ENCODE measurements at regions not wholly inside any gene's neighbourhood (a gene's known extent, or its start where the extent isn't known, plus 50 kb on each side); places are given as distances from the start of the nearest gene placed in this dataset.

GRCh38 chr9:18067548-18068120 lies 406.3 kb upstream of the ADAMTSL1 start:
- Histone ChIP-seq H3K36me3 (ENCODE audit: control insufficient read depth in 2 of 2, insufficient read depth in 2 of 2, low read length in 1 of 2) (no peaks in the 10 kb centered on the region), H3K27me3 (ENCODE audit: control insufficient read depth in 1 of 2, insufficient read depth in 2 of 2, low read length in 2 of 2) (no peaks in the 10 kb centered on the region), H3K4me1 (ENCODE audit: control insufficient read depth in 2 of 2, insufficient read depth in 2 of 2, low read length in 1 of 2) (no peaks in the 10 kb centered on the region), H3K9me3 (ENCODE audit: control insufficient read depth in 2 of 2, insufficient read depth in 1 of 2, low read depth in 1 of 2, low read length in 1 of 2) (no peaks in the 10 kb centered on the region), H3K4me3 (ENCODE audit: low read depth in 1 of 2, low read length in 2 of 2) (no peak overlapping the region), H3K27ac (ENCODE audit: low read depth in 2 of 2, low read length in 1 of 2) (no peak overlapping the region)
- WGBS, 2 donors = 79 to 84% methylated on average over 6 of the region's 6 CpGs

- Histone ChIP-seq H3K36me3 (ENCODE audit: control insufficient read depth in 2 of 2, insufficient read depth in 2 of 2, low read length in 1 of 2) (no peaks in the 10 kb centered on the region), H3K4me1 (ENCODE audit: control insufficient read depth in 2 of 2, insufficient read depth in 2 of 2, low read length in 1 of 2) (no peaks in the 10 kb centered on the region), H3K9me3 (ENCODE audit: control insufficient read depth in 2 of 2, insufficient read depth in 1 of 2, low read depth in 1 of 2, low read length in 1 of 2) (no peaks in the 10 kb centered on the region), H3K27me3 (ENCODE audit: control insufficient read depth in 1 of 2, insufficient read depth in 2 of 2, low read length in 2 of 2) (no peaks in the 10 kb centered on the region), H3K4me3 (ENCODE audit: low read depth in 1 of 2, low read length in 2 of 2) (no peak overlapping the region), H3K27ac (ENCODE audit: low read depth in 2 of 2, low read length in 1 of 2) (no peak overlapping the region)
- WGBS, 2 donors = 76 to 86% methylated on average over 3 of the region's 3 CpGs
Measured at GRCh38 chr9:18068900-18069299, 405.1 kb upstream of the ADAMTSL1 start.

DNA sequence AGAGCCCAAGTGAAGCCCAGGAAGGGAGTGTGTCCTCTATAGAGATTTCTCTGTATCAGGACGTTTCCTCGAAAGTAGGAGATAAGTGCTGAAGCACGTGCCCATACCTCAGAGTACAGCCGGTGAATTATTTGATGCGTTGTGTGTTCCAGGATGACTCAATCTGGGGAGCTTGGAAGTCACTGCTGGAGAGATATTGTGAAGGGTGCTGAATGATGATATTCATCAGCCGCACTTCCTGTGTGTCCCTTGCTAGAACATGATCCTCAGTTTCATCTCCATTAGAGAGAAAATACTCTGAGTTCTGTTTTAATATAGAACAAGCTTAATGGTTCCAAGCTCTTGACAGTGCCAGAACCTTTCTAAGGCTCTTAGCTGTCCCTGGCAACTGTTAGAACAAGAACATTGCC lies 402.3 kb upstream of the ADAMTSL1 start:
- Histone ChIP-seq H3K4me3 (ENCODE audit: low read depth in 1 of 2, low read length in 2 of 2) (no peak overlapping the region), H3K27ac (ENCODE audit: low read depth in 2 of 2, low read length in 1 of 2) (no peak overlapping the region), H3K9me3 (ENCODE audit: control insufficient read depth in 2 of 2, insufficient read depth in 1 of 2, low read depth in 1 of 2, low read length in 1 of 2) (no peaks in the 10 kb centered on the region), H3K36me3 (ENCODE audit: control insufficient read depth in 2 of 2, insufficient read depth in 2 of 2, low read length in 1 of 2) (no peaks in the 10 kb centered on the region), H3K4me1 (ENCODE audit: control insufficient read depth in 2 of 2, insufficient read depth in 2 of 2, low read length in 1 of 2) (no peaks in the 10 kb centered on the region), H3K27me3 (ENCODE audit: control insufficient read depth in 1 of 2, insufficient read depth in 2 of 2, low read length in 2 of 2) (no peaks in the 10 kb centered on the region)
- WGBS, 2 donors = 36 to 60% methylated on average over 6 of the region's 6 CpGs

DNA sequence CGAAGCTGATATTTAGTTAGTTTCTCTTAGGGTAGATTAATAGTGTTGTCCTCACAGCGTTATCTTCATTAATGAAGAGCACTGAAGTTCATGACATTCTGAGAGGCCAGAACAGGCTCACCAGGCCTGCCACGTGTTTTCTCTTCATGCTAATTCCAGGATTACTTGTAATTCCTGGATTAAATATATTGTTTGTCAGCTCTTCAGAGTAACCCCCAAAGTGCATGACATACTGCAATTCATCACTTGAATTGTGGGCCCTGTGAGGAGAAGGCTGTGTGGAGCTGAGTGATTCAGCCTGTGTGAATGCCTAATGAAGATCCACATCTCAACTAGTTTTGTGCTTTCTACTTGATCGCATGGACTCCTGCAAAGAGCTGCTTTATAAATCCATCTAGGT lies 401.0 kb upstream of the ADAMTSL1 start:
- 67 to 73% methylated on average over 4 of the region's 4 CpGs for WGBS, 2 donors
- Histone ChIP-seq H3K36me3 (ENCODE audit: control insufficient read depth in 2 of 2, insufficient read depth in 2 of 2, low read length in 1 of 2) (no peaks in the 10 kb centered on the region), H3K27ac (ENCODE audit: low read depth in 2 of 2, low read length in 1 of 2) (no peak overlapping the region), H3K4me3 (ENCODE audit: low read depth in 1 of 2, low read length in 2 of 2) (no peak overlapping the region), H3K27me3 (ENCODE audit: control insufficient read depth in 1 of 2, insufficient read depth in 2 of 2, low read length in 2 of 2) (no peaks in the 10 kb centered on the region), H3K4me1 (ENCODE audit: control insufficient read depth in 2 of 2, insufficient read depth in 2 of 2, low read length in 1 of 2) (no peaks in the 10 kb centered on the region), H3K9me3 (ENCODE audit: control insufficient read depth in 2 of 2, insufficient read depth in 1 of 2, low read depth in 1 of 2, low read length in 1 of 2) (no peaks in the 10 kb centered on the region)

- Histone ChIP-seq H3K9me3 (ENCODE audit: control insufficient read depth in 2 of 2, insufficient read depth in 1 of 2, low read depth in 1 of 2, low read length in 1 of 2) (no peaks in the 10 kb centered on the region), H3K4me3 (ENCODE audit: low read depth in 1 of 2, low read length in 2 of 2) (no peak overlapping the region), H3K4me1 (ENCODE audit: control insufficient read depth in 2 of 2, insufficient read depth in 2 of 2, low read length in 1 of 2) (no peaks in the 10 kb centered on the region), H3K27me3 (ENCODE audit: control insufficient read depth in 1 of 2, insufficient read depth in 2 of 2, low read length in 2 of 2) (no peaks in the 10 kb centered on the region), H3K27ac (ENCODE audit: low read depth in 2 of 2, low read length in 1 of 2) (no peak overlapping the region), H3K36me3 (ENCODE audit: control insufficient read depth in 2 of 2, insufficient read depth in 2 of 2, low read length in 1 of 2) (no peaks in the 10 kb centered on the region)
- 49 to 55% methylated on average over 3 of the region's 3 CpGs for WGBS, 2 donors
Measured at GRCh38 chr9:18074041-18074440, 399.9 kb upstream of the ADAMTSL1 start.

DNA sequence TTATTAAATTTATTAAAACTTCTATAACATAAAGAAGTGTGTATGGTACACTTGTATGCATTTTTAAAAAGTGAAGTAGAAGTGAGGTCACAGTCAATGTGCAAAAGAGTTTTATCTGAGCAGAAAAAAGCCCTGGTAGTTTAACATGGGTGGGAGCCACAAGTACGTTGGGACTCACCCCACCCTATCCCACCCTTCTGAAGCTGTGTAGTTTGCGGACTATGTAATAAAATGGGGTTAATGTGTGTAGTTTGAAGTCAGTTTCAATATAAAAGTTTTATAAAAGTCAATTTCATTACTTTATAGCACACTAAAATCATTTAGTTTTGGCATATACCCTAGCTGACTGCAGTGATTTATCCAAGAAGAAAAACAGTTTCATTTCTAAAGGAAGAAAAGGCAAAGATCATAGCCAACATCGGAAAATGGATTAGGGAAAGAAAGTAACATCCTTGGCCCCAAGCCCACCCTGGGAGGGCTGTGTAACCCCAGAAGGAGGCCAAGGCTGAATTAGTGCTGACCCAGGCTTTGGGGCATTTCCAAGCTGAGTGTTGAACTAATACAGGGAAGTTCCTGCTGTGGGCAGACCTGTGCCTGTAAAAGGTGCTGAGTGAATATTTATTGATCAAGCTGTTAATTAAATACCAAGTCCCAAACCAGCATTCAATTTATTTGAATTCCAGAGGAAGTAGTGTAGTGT lies 398.6 kb upstream of the ADAMTSL1 start:
- Histone ChIP-seq H3K36me3 (ENCODE audit: control insufficient read depth in 2 of 2, insufficient read depth in 2 of 2, low read length in 1 of 2) (no peaks in the 10 kb centered on the region), H3K4me3 (ENCODE audit: low read depth in 1 of 2, low read length in 2 of 2) (no peak overlapping the region), H3K9me3 (ENCODE audit: control insufficient read depth in 2 of 2, insufficient read depth in 1 of 2, low read depth in 1 of 2, low read length in 1 of 2) (no peaks in the 10 kb centered on the region), H3K4me1 (ENCODE audit: control insufficient read depth in 2 of 2, insufficient read depth in 2 of 2, low read length in 1 of 2) (no peaks in the 10 kb centered on the region), H3K27ac (ENCODE audit: low read depth in 2 of 2, low read length in 1 of 2) (no peak overlapping the region), H3K27me3 (ENCODE audit: control insufficient read depth in 1 of 2, insufficient read depth in 2 of 2, low read length in 2 of 2) (no peaks in the 10 kb centered on the region)
- WGBS, 2 donors = 52 to 61% methylated on average over 3 of the region's 3 CpGs

GRCh38 chr9:18077941-18078678 lies 395.8 kb upstream of the ADAMTSL1 start:
- WGBS, 2 donors = 83 to 84% methylated on average over 8 of the region's 8 CpGs
- no peaks in the 10 kb centered on the region for H3K27me3 ChIP-seq (ENCODE audit: control insufficient read depth in 1 of 2, insufficient read depth in 2 of 2, low read length in 2 of 2)
- no peak overlapping the region for H3K27ac ChIP-seq (ENCODE audit: low read depth in 2 of 2, low read length in 1 of 2)
- no peaks in the 10 kb centered on the region for H3K4me1 ChIP-seq (ENCODE audit: control insufficient read depth in 2 of 2, insufficient read depth in 2 of 2, low read length in 1 of 2)
- H3K36me3 ChIP-seq (ENCODE audit: control insufficient read depth in 2 of 2, insufficient read depth in 2 of 2, low read length in 1 of 2) = no peaks in the 10 kb centered on the region
- H3K9me3 ChIP-seq (ENCODE audit: control insufficient read depth in 2 of 2, insufficient read depth in 1 of 2, low read depth in 1 of 2, low read length in 1 of 2) = no peaks in the 10 kb centered on the region
- no peak overlapping the region for H3K4me3 ChIP-seq (ENCODE audit: low read depth in 1 of 2, low read length in 2 of 2)

GRCh38 chr9:18092138-18092537 lies 381.8 kb upstream of the ADAMTSL1 start:
- Histone ChIP-seq H3K9me3 (ENCODE audit: control insufficient read depth in 2 of 2, insufficient read depth in 1 of 2, low read depth in 1 of 2, low read length in 1 of 2) (no peaks in the 10 kb centered on the region), H3K4me3 (ENCODE audit: low read depth in 1 of 2, low read length in 2 of 2) (no peak overlapping the region), H3K27me3 (ENCODE audit: control insufficient read depth in 1 of 2, insufficient read depth in 2 of 2, low read length in 2 of 2) (no peaks in the 10 kb centered on the region), H3K4me1 (ENCODE audit: control insufficient read depth in 2 of 2, insufficient read depth in 2 of 2, low read length in 1 of 2) (no peaks in the 10 kb centered on the region), H3K36me3 (ENCODE audit: control insufficient read depth in 2 of 2, insufficient read depth in 2 of 2, low read length in 1 of 2) (no peaks in the 10 kb centered on the region), H3K27ac (ENCODE audit: low read depth in 2 of 2, low read length in 1 of 2) (no peak overlapping the region)
- 87 to 91% methylated on average over 4 of the region's 4 CpGs for WGBS, 2 donors

GRCh38 chr9:18106006-18106560 lies 367.9 kb upstream of the ADAMTSL1 start:
- Histone ChIP-seq H3K4me3 (ENCODE audit: low read depth in 1 of 2, low read length in 2 of 2) (no peak overlapping the region), H3K27me3 (ENCODE audit: control insufficient read depth in 1 of 2, insufficient read depth in 2 of 2, low read length in 2 of 2) (no peaks in the 10 kb centered on the region), H3K27ac (ENCODE audit: low read depth in 2 of 2, low read length in 1 of 2) (no peak overlapping the region), H3K36me3 (ENCODE audit: control insufficient read depth in 2 of 2, insufficient read depth in 2 of 2, low read length in 1 of 2) (no peaks in the 10 kb centered on the region), H3K9me3 (ENCODE audit: control insufficient read depth in 2 of 2, insufficient read depth in 1 of 2, low read depth in 1 of 2, low read length in 1 of 2) (no peaks in the 10 kb centered on the region), H3K4me1 (ENCODE audit: control insufficient read depth in 2 of 2, insufficient read depth in 2 of 2, low read length in 1 of 2) (no peaks in the 10 kb centered on the region)
- WGBS, 2 donors = 46 to 54% methylated on average over 4 of the region's 4 CpGs

Data from esophagus (tissue), 2 donors.